HepG2 (cell line): ENCODE measurements at regions not wholly inside any gene's neighbourhood (a gene's known extent, or its start where the extent isn't known, plus 50 kb on each side); places are given as distances from the start of the nearest gene placed in this dataset.

Source experiments
- ATAC-seq: fragments of 200-7000 bp; cut with Tn5 transposase; 3 replicates; pipeline ENCODE4 v1.9.1; 2020; ENCODE audit warnings: mild to moderate bottlenecking, moderate library complexity
- BruUV-seq: library from RNA; stranded (reverse); fragments of 400-500 nt; replicated peaks from 2 replicates; lab custom pipeline; 2021; lab: Mats Ljungman, UMichigan
- CTCF ChIA-PET: fragments of 300-600 bp; formaldehyde crosslinking; extraction: SDS; loops from one replicate; lab custom pipeline; 2021; ENCODE audit warnings: low total read pairs, inconsistent platforms, low intra/inter-chr PET ratio; lab: Yijun Ruan, JAX
- POLR2A ChIA-PET: fragments of 350-600 bp; sonication (Branson Sonifier 250); formaldehyde crosslinking; loops from one replicate; lab custom pipeline; 2020; ENCODE audit warnings: antibody characterized with exemption, inconsistent platforms; lab: Yijun Ruan, JAX
- DNase-seq: peaks from one replicate; pipeline ENCODE4 v3.0.0-alpha.2; 2015; ENCODE audit warnings: low spot score
- FAIRE-seq: peaks from 3 replicates; lab custom pipeline; 2011; peaks lifted over from hg19 to GRCh38; lab: Jason Lieb, UNC
- H2AFZ ChIP-seq: one replicate; pipeline ENCODE4 v1.6.1; 2011; ENCODE audit warnings: low read length, inconsistent platforms
- H3K27ac ChIP-seq: fragments of 300-600 bp; 3 replicates; pipeline ENCODE4 v1.8.0; 2011; ENCODE audit warnings: mixed run types, mild to moderate bottlenecking, mixed read lengths, low read length, inconsistent platforms; ENCODE audit not compliant: insufficient read depth; ENCODE audit errors: extremely low read length
- H3K27me3 ChIP-seq, 2 experiments: fragments of 200-600 bp in 1 of 2; 2 replicates in 1 of 2; 3 replicates in 1 of 2; pipeline versions ENCODE4 v1.6.0 to v1.8.0; 2011; ENCODE audit warnings: low read length in 2 of 2, mild to moderate bottlenecking in 2 of 2, moderate library complexity in 2 of 2, inconsistent platforms in 1 of 2; ENCODE audit not compliant: insufficient read depth in 2 of 2, control insufficient read depth in 1 of 2
- H3K36me3 ChIP-seq, 2 experiments: fragments of 200-600 bp in 1 of 2; replicated peaks in 1 of 2; 2 replicates in 1 of 2; 3 replicates in 1 of 2; pipeline versions ENCODE4 v1.5.1 to v1.8.0; 2011; ENCODE audit warnings: low read length in 2 of 2, inconsistent platforms in 1 of 2; ENCODE audit not compliant: insufficient read depth in 2 of 2, control insufficient read depth in 1 of 2
- H3K4me1 ChIP-seq: 2 replicates; pipeline ENCODE4 v1.5.1; 2012; ENCODE audit warnings: low read length, inconsistent platforms; ENCODE audit not compliant: insufficient read depth
- H3K4me2 ChIP-seq: 2 replicates; pipeline ENCODE4 v1.6.0; 2011; ENCODE audit warnings: low read depth, low read length, inconsistent platforms
- H3K4me3 ChIP-seq, 3 experiments: fragments of 200-600 bp in 1 of 3; sonication (generic), shearing (Covaris generic) in 1 of 3; replicated peaks in 1 of 3; 2 replicates each; pipeline ENCODE4 v1.5.1; 2011 to 2016; ENCODE audit warnings: low read length in 3 of 3, inconsistent platforms in 2 of 3, low read depth in 2 of 3, mild to moderate bottlenecking in 2 of 3, control low read depth in 1 of 3, mixed read lengths in 1 of 3; ENCODE audit not compliant: insufficient read depth in 1 of 3
- H3K79me2 ChIP-seq: one replicate; pipeline ENCODE4 v1.6.1; 2011; ENCODE audit warnings: low read length, inconsistent platforms; ENCODE audit not compliant: insufficient read depth
- H3K9ac ChIP-seq: 2 replicates; pipeline ENCODE4 v1.6.0; 2011; ENCODE audit warnings: mild to moderate bottlenecking, low read depth, low read length, inconsistent platforms; ENCODE audit not compliant: insufficient read depth
- H3K9me3 ChIP-seq: 2 replicates; pipeline ENCODE4 v1.5.1; 2012; ENCODE audit warnings: mild to moderate bottlenecking, low read length
- H4K20me1 ChIP-seq: 2 replicates; pipeline ENCODE4 v1.6.0; 2011; ENCODE audit warnings: inconsistent platforms, mild to moderate bottlenecking, low read length, moderate library complexity; ENCODE audit not compliant: insufficient read depth
- BRF2 ChIP-seq: sonication (generic); formaldehyde crosslinking; IDR thresholded peaks from 2 replicates; pipeline ENCODE4 v1.8.1; 2022; ENCODE audit warnings: mild to moderate bottlenecking, missing genetic modification reagents
- CENPT ChIP-seq: sonication (generic); formaldehyde crosslinking; IDR thresholded peaks from 2 replicates; pipeline ENCODE4 v1.8.0; 2022; ENCODE audit warnings: low read depth, mild to moderate bottlenecking, moderate library complexity, missing genetic modification reagents
- FIP1L1 ChIP-seq: fragments of 200-400 bp; formaldehyde crosslinking; IDR thresholded peaks from 2 replicates; pipeline ENCODE4 v1.6.1; 2018; ENCODE audit warnings: low read depth, mild to moderate bottlenecking, low read length, moderate library complexity, borderline replicate concordance; ENCODE audit not compliant: insufficient read depth
- KDM1A ChIP-seq: IDR thresholded peaks from 2 replicates; pipeline ENCODE4 v1.6.1; 2016; ENCODE audit warnings: missing compliant biosample characterization
- MAF1 ChIP-seq: sonication (generic); formaldehyde crosslinking; IDR thresholded peaks from 2 replicates; pipeline ENCODE4 v1.5.0; 2020; ENCODE audit warnings: missing genetic modification reagents, borderline replicate concordance
- NFAT5 ChIP-seq: sonication (generic); formaldehyde crosslinking; IDR thresholded peaks from 2 replicates; pipeline ENCODE4 v1.4.0; 2020; ENCODE audit warnings: missing genetic modification reagents
- NFE2L2 ChIP-seq: fragments of 150-350 bp; IDR thresholded peaks from 2 replicates; pipeline ENCODE4 v1.6.1; 2014; ENCODE audit warnings: low read length
- NFYB ChIP-seq: sonication (generic); formaldehyde crosslinking; IDR thresholded peaks from 2 replicates; pipeline ENCODE4 v1.4.0; 2020; ENCODE audit warnings: missing genetic modification reagents
- PCBP1 ChIP-seq: fragments of 200-400 bp; formaldehyde crosslinking; IDR thresholded peaks from 2 replicates; pipeline ENCODE4 v1.6.1; 2017; ENCODE audit warnings: mild to moderate bottlenecking, low read depth, low read length, borderline replicate concordance
- REPIN1 ChIP-seq: sonication (generic); formaldehyde crosslinking; IDR thresholded peaks from 2 replicates; pipeline ENCODE4 v1.8.0; 2022; ENCODE audit warnings: missing genetic modification reagents, low read depth, mild to moderate bottlenecking, borderline replicate concordance
- ZNF496 ChIP-seq: sonication (generic); formaldehyde crosslinking; IDR thresholded peaks from 2 replicates; pipeline ENCODE4 v1.8.1; 2023; ENCODE audit warnings: mild to moderate bottlenecking, moderate library complexity, missing genetic modification reagents; ENCODE audit not compliant: insufficient replicate concordance
- ZNF672 ChIP-seq: sonication (generic); formaldehyde crosslinking; IDR thresholded peaks from 2 replicates; pipeline ENCODE4 v1.8.1; 2022; ENCODE audit warnings: missing genetic modification reagents
- ZNF687 ChIP-seq: sonication (generic); formaldehyde crosslinking; IDR thresholded peaks from 2 replicates; pipeline ENCODE4 v1.5.1; 2020; ENCODE audit warnings: mild to moderate bottlenecking, missing genetic modification reagents, moderate library complexity
- ZNF790 ChIP-seq: sonication (generic); formaldehyde crosslinking; IDR thresholded peaks from 2 replicates; pipeline ENCODE4 v1.8.0; 2022; ENCODE audit warnings: missing genetic modification reagents, mild to moderate bottlenecking, borderline replicate concordance
- WGBS: methylation state at CpG from one replicate; pipeline ENCODE4 v1.1.6; 2017; ENCODE audit warnings: low lambda C conversion rate; 5-methylcytosine and 5-hydroxymethylcytosine counted together
- in situ Hi-C: cut with HindIII; loops from 2 replicates; pipeline ENCODE4 v1.10.0; 2017; ENCODE audit warnings: low pct_unique_long_range_greater_than_20kb; ENCODE audit not compliant: extremely low pct_ligation_motif_present
- intact Hi-C: fragments of 100-400 bp; cut with micrococcal nuclease; formaldehyde crosslinking; loops from one replicate; pipeline ENCODE4 v1.10.0; 2022; ENCODE audit not compliant: unreplicated experiment

- no peak overlapping the region for H3K4me2 ChIP-seq
- no TSS peak for BruUV-seq
- no peaks in the 10 kb centered on the region for H3K36me3 ChIP-seq
- H2AFZ ChIP-seq: no peak overlapping the region
- in situ Hi-C loops (no loop called here), intact Hi-C loops (no loop called here)
- WGBS: 12% methylated on average over 5 of the region's 5 CpGs
- H3K79me2 ChIP-seq: no peaks in the 10 kb centered on the region
- H3K9ac ChIP-seq: no peak overlapping the region
- CTCF ChIA-PET: no interaction called here
- H3K4me1 ChIP-seq: no peaks in the 10 kb centered on the region
- ATAC-seq (no peak), DNase-seq (no peak), FAIRE-seq (no peak)
- H3K27me3 ChIP-seq: peaks cover 0 to under 1% of the 10 kb centered on the region in 2 experiments; a peak in 2 of 5 replicates
- H3K27ac ChIP-seq: no peak overlapping the region
- POLR2A ChIA-PET: no interaction called here
- no peaks in the 10 kb centered on the region for H4K20me1 ChIP-seq
- no peaks in the 10 kb centered on the region for H3K9me3 ChIP-seq
- H3K4me3 ChIP-seq: no peak overlapping the region
- TF ChIP-seq NFAT5 (CRISPR knock-in tag) (no peak), NFYB (no peak), ZNF687 (no peak), PCBP1 (no peak), ZNF790 (CRISPR knock-in tag) (no peak), KDM1A (CRISPR knock-in tag) (no peak), BRF2 (CRISPR knock-in tag) (no peak), ZNF496 (no peak), NFE2L2 (no peak), MAF1 (no peak), ZNF672 (no peak), CENPT (no peak), REPIN1 (CRISPR knock-in tag) (no peak), FIP1L1 (no peak)
Measured at GRCh38 chr3:150230037-150230436, 178.1 kb upstream of the TSC22D2 start.
